Fibroblast of mammary gland (primary cell): ENCODE measurements at regions not wholly inside any gene's neighbourhood (a gene's known extent, or its start where the extent isn't known, plus 50 kb on each side); places are given as distances from the start of the nearest gene placed in this dataset.

Source experiments
- DNase-seq: peaks from one replicate; pipeline ENCODE4 v3.0.0-alpha.2; 2010; ENCODE audit warnings: low read depth
- H3K4me3 ChIP-seq: 2 replicates; pipeline ENCODE4 v1.5.1; 2011; ENCODE audit warnings: low read depth, mild to moderate bottlenecking, low read length, moderate library complexity; ENCODE audit not compliant: control insufficient read depth
- TF ChIP-seq, protein P1 (sequence below): conservative IDR thresholded peaks from 2 replicates; pipeline ENCODE4 v1.5.1; 2011; ENCODE audit warnings: low read depth, low read length, inconsistent platforms; ENCODE audit not compliant: control insufficient read depth, insufficient read depth

- no peak overlapping the region for H3K4me3 ChIP-seq
- DNase-seq = peak; percentile 68
- TF ChIP-seq, protein P1, sequence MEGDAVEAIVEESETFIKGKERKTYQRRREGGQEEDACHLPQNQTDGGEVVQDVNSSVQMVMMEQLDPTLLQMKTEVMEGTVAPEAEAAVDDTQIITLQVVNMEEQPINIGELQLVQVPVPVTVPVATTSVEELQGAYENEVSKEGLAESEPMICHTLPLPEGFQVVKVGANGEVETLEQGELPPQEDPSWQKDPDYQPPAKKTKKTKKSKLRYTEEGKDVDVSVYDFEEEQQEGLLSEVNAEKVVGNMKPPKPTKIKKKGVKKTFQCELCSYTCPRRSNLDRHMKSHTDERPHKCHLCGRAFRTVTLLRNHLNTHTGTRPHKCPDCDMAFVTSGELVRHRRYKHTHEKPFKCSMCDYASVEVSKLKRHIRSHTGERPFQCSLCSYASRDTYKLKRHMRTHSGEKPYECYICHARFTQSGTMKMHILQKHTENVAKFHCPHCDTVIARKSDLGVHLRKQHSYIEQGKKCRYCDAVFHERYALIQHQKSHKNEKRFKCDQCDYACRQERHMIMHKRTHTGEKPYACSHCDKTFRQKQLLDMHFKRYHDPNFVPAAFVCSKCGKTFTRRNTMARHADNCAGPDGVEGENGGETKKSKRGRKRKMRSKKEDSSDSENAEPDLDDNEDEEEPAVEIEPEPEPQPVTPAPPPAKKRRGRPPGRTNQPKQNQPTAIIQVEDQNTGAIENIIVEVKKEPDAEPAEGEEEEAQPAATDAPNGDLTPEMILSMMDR = no peak
These were observed 190.8 kb downstream of the RNF152 start for GRCh38 chr18:61702007-61702406.

GRCh38 chr18:61699397-61700110, 193.3 kb downstream of the RNF152 start:
- H3K4me3 ChIP-seq = no peak overlapping the region
- TF ChIP-seq, protein P1 = no peak
- DNase-seq = no peak

DNA sequence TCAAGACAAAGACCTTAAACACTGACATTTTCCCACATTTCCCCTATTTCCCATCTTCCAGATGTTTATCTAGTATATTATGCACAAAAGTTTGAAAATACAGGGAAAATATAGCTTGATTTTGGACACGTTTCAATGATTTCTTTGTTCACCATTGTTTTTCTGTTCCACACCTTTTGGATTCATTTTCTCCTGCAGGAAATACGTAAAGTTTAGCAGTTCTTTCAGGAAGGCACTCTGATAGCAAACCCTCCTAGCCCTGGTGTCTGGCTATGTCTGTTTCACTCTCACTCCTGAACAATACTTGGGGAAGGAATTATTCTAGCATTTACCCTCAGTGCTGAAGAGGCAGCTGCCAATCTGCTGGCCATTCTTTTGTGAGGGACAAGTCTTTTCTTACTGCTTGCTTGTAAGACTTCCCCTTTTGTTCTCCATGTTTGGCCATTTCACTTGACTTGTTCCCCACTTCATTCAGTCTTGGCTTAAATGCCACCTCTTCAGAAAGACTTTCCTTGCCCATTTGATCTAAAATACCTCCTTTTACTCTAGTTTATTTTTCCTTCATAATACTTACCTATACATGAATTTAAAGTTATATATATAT, 195.4 kb downstream of the RNF152 start:
- no peak for DNase-seq
- TF ChIP-seq, protein P1 = no peak
- no peak overlapping the region for H3K4me3 ChIP-seq

DNA sequence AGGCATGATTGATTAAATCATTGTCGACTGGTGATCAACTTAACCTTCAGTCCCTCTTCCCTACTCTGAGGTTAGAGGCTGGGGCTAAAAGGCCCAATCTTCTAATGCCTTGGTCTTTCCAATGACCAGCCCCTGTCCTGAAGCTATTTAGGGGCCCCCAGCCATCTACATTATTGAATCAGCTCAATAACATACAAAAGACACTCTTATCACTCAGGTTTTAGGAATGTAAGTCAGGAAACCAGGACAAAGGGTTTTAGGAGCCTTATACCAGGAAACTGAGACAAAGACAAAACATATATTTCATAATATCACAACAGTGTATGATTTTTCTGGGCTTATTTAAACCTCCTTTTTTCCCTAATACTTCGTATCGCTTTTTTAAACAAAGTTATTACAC, 198.6 kb downstream of the RNF152 start:
- no peak for DNase-seq
- H3K4me3 ChIP-seq = no peak overlapping the region
- TF ChIP-seq, protein P1 = no peak

- TF ChIP-seq, protein P1 = no peak
- DNase-seq = no peak
- no peak overlapping the region for H3K4me3 ChIP-seq
These were observed 202.2 kb downstream of the RNF152 start for GRCh38 chr18:61690418-61691138.

DNA sequence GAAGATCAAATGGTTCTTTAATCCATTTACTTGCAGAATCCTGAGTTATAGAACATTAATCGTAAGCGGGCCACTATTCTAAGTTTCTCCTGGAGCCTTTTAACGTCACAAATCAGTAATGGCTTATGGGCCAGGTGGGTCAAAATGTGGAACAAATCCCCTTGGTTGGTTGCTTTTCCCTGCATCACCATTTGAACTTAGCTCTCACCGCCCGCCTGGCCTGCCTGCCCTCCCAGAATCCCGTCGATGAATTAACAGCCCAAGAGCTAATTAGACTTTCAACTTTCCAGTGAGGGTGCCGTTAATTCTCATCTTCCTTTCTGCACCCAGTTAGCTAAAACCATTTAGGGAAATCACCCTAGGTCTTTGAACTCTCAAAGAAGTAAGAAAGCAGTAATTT, 205.5 kb downstream of the RNF152 start:
- TF ChIP-seq, protein P1 = no peak
- no peak overlapping the region for H3K4me3 ChIP-seq
- no peak for DNase-seq
